Hepatocyte (in vitro differentiated cells): ENCODE measurements at regions not wholly inside any gene's neighbourhood (a gene's known extent, or its start where the extent isn't known, plus 50 kb on each side); places are given as distances from the start of the nearest gene placed in this dataset.

Experiments used
- EZH2 ChIP-seq: fragments of 200-600 bp; sonication (generic); IDR thresholded peaks from 2 replicates; pipeline ENCODE4 v1.6.1; 2016; ENCODE audit warnings: antibody characterized with exemption, mild to moderate bottlenecking, borderline replicate concordance
- EZH2phosphoT487 ChIP-seq: fragments of 200-600 bp; sonication (generic); IDR thresholded peaks from one replicate; pipeline ENCODE4 v1.6.1; 2018; ENCODE audit warnings: antibody characterized with exemption, mild to moderate bottlenecking, low read depth, moderate library complexity; ENCODE audit not compliant: unreplicated experiment, severe bottlenecking
- TF ChIP-seq, protein P1 (sequence below): fragments of 200-600 bp; sonication (generic); IDR thresholded peaks from 2 replicates; pipeline ENCODE4 v1.5.1; 2016; ENCODE audit warnings: antibody characterized with exemption, mild to moderate bottlenecking; ENCODE audit not compliant: poor library complexity

DNA sequence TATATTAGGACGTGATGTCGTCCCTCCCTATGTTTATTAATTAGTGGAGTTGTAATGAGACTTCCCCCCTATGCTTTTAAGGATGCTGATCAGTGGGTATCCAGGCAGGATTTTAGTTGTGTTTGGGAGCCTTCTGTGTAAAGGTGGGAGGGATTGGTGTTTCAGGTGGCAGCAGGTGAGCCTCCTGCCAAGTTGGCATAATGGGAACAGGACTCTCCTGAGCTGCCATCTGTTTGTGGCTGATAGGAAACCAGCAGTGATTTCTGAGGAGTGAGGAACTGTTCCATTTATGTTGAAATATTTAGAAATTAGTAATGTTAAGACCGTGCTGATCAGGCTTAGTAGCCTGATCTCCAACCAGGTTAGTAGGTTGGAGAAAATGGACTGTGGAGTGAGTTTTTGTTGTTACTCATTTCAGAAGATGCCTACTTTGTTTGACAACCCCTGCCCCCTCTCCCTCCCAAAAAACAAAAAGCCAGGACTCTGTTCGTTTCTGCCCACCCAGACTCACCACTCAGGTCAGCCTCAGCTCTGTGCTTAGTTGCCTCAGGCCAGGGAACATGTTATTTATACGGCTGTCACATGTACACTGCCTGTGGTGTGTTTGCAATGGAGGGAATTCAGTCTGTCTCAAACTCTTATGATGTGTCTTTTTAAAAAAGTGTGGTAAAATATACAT lies 55.4 kb upstream of the TULP4 start:
- TF ChIP-seq, protein P1, sequence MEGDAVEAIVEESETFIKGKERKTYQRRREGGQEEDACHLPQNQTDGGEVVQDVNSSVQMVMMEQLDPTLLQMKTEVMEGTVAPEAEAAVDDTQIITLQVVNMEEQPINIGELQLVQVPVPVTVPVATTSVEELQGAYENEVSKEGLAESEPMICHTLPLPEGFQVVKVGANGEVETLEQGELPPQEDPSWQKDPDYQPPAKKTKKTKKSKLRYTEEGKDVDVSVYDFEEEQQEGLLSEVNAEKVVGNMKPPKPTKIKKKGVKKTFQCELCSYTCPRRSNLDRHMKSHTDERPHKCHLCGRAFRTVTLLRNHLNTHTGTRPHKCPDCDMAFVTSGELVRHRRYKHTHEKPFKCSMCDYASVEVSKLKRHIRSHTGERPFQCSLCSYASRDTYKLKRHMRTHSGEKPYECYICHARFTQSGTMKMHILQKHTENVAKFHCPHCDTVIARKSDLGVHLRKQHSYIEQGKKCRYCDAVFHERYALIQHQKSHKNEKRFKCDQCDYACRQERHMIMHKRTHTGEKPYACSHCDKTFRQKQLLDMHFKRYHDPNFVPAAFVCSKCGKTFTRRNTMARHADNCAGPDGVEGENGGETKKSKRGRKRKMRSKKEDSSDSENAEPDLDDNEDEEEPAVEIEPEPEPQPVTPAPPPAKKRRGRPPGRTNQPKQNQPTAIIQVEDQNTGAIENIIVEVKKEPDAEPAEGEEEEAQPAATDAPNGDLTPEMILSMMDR, result no peak
- no peak for TF ChIP-seq EZH2phosphoT487
- TF ChIP-seq EZH2, result no peak
